LHCN-M2 (cell line): ENCODE measurements at regions not wholly inside any gene's neighbourhood (a gene's known extent, or its start where the extent isn't known, plus 50 kb on each side); places are given as distances from the start of the nearest gene placed in this dataset.

ENCODE experiments used
- DNase-seq: peaks from one replicate; pipeline ENCODE4 v3.0.0-alpha.2; 2012; ENCODE audit warnings: low read depth

DNA sequence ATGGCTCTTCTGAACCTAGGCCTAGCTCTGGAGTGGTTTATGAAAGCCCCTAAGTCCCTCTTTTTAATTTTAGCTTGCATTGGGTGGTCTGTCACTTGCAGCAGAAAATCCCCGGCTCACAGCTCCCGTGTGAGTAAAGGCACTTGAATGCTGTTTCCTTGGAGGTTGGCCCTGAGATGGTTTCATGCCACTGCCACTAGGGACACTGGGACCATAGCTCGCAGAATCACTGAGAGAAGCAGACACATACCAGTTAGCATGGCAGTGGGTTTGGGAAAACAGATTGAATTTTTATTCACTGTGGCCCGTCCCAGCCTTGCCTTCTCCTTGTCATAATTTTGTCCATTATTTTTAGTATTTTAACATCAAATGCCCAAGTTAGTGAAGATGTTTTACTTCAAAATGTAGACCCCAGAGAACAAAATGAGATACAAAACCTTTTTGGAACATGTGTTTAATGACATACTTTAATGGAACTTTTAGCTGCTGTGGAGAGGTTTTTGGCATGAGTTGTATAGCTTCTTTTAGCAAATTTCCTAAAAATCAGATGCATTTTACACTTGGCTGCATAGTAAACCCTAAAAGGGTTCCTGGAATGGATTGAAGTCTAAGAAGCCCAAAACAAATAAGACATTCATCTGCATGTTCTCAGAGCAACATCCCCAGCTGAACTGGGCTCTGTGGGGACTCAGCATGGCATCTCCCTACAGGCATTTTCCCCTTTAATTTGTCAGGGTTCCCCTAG is 259.7 kb upstream of the PITRM1 start:
- no peak for DNase-seq

DNA sequence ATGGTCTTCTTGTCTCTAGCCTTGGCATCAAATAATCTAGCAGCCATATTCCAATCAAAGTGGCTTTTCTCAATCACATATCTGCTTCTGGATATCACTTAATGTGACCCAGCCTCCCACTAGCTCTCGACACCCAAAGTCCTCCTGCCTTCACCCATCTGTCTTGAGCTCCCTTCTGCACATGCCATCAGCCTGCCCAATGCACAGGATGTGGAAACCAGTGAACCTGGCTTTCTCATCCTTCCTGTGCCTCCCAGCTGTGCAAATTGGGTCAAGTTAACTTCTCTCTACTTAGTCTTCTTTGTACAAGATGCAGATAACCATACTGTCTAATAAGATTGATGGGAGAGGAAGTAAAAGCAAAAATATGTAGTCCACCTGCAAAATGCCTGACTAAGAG is 257.9 kb upstream of the PITRM1 start:
- no peak for DNase-seq

DNA sequence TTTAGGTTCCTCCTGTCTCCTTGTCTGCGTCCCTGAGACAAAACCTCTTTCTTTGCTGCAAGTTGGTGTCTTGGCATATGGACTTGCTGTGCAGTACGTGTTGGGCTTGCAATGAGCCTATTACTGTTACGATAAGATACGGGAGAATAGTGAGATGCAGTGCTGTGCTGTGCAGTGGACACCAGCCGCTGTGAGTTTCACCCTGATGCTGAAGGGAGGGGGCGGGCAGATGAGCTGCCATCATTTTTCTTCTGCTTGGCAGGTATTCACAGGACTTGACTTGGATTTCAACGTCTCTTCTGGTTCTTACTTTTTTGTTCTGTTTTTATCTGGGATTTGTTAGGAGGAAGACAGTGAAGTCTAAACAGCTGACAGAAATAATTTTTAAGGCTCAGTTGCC is 257.1 kb upstream of the PITRM1 start:
- DNase-seq, result no peak

- DNase-seq, result no peak
Measured at GRCh38 chr10:3428826-3429225, 256.2 kb upstream of the PITRM1 start.

DNA sequence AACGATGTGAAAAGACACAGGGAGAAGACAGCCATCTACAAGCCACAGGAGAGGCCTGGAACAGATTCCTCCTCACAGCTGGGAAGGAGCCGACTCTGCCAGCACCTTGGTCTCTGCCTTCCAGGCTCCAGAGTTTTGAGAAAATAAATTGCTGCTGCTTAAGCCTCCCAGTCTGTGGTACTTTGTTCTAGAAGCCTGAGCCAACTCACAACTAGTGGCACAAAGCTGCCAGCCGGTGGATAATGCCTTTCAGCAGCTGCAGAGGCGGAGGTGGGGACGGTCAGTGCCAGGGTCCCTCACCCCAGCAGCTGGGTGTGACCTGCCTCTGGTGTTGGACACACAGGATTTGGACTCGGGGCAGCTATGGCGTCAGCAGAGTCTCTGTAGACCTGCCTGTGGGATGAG is 255.4 kb upstream of the PITRM1 start:
- peak; percentile 87 for DNase-seq

DNA sequence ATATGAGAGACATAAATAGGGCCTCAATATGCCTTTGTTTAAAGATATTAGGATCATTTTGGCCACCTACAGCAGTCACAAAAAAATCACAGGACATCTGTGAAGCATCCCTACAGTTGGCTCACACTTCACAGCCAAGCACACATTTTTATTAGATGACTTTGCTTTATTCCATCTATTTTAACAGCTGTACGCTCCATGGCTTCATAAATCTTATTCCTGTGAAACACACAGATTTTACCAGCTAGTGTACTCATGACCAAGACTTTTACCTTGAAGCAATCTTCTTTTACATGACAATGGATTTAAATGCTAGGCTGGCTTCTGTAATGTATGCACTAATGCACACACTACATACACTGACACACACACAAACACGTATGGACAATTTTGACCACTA is 254.8 kb upstream of the PITRM1 start:
- peak; percentile 86 for DNase-seq

GRCh38 chr10:3426190-3426845 is 253.7 kb upstream of the PITRM1 start:
- peak; percentile 91 for DNase-seq

DNA sequence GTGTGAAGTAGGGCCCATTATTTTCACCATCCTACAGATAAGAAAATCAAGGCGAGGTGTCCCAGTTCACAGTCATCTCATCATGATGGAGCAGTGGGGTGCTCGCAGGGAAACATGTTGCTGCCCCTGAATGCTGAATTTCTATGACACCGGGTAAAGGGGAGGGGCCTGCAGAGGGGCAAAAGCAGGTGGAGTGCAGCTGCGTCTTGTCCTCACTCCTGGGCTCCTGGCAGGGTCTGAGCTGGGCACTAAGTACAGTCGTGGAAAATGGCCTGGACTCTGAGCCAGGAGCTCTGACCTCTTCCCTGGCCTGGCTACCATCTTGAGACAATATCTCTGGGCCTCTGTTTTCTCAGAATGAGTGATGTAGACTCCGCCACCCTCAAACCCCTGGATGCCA is 253.1 kb upstream of the PITRM1 start:
- DNase-seq, result no peak

- no peak for DNase-seq
Measured at GRCh38 chr10:3425261-3425660, 252.7 kb upstream of the PITRM1 start.

GRCh38 chr10:3424111-3424851 is 251.7 kb upstream of the PITRM1 start:
- DNase-seq, result peak; percentile 84

DNA sequence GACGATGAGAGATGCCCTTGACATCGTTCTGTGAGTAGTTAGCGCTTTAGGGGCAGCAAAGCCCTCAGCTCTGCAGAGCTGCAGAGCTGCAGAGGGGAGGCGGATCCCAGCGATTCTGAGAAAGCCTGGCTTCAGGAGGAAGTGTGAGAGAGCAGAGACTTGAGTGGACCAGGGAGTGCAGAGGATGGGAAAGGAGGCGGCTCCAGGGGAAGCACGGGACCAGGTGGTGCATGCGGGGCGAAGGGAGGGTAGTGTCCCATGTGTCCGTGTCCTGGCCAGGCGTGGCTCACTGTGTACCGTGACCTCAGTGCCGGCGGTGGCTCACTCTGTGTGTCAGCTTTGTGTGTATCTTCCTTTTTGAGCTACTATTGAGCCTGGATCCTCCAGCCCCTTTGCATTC is 250.8 kb upstream of the PITRM1 start:
- no peak for DNase-seq

GRCh38 chr10:3422282-3422681 is 249.7 kb upstream of the PITRM1 start:
- DNase-seq, result no peak

DNA sequence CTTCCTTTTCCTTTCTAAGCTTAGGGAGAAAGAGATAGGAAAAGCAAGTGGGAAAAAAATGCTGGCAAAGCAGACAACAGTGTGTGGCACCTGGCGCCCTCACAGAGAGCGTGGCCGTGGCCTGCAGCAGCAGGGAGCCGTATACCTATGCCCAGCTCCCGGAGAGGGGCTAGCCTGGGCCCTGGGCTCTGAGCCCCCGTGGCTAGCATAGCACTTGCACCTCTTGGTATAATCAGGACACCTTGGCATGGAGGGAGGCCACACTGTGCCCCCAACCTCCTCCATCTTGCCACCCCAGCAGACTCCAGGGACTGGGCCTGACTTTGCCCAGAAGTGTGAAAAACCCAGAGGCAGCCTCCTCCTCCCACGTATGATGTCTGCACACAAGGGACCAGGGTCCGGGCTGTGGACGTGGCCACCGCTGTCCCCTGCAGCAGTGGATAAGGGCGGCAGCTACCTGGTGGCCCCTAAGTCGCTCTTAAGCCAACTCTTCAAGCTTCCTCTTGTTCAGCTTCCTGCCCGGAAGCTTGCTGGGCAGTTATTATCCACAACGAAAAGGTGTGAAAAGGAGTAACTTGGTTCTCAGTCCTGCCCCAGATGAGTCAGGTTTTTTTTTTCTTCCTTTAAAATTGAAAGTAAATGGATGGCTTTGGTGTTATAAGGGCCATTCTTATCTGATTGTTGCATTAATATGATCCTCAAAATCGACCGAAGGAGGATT is 249.1 kb upstream of the PITRM1 start:
- no peak for DNase-seq

DNA sequence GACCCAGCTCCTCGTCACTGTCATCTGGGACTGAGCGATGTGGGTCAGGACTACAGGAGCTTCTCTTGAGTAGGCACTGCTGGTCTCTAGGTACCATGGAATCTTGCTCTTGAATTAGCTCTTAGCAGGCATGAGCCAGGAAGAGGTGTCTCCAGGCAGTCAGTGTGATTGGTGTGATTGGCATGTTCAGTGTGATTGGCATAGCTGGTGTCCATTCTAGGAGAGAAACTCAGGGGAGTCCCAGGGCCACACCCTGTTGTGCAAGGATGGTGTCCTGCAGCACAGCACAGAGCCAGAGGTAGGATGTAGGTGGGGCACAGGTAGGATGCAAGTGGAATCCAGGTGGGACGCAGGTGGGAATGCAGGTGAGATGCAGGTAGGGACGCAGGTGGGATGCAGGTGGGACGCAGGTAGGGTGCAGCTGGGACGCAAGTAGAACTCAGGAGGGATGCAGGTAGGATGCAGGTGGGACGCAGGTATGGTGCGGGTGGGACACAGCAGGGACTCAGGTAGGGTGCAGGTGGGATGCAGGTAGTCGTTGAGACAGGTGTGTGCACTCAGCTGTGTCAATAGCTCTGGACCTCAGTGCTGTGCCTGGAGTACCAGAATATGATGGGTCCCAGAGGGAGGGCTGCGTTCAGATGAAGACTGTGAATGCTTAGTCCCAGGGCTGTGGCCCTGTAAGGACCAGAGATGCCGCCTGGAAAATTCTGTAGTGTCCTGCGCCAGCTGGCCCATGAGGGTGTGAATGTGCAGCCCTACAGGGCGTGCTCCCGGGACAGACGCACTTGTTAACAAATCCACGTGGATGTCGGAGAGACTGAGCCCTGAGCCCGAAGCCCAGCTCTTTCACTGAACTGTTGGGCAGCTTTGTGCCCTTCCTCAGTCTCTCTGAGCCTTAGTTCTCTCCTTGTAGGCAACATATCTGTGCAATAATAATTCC is 248.2 kb upstream of the PITRM1 start:
- no peak for DNase-seq

- no peak for DNase-seq
Measured at GRCh38 chr10:3419719-3420495, 247.3 kb upstream of the PITRM1 start.

- no peak for DNase-seq
Measured at GRCh38 chr10:3418926-3419325, 246.3 kb upstream of the PITRM1 start.

GRCh38 chr10:3418041-3418754 is 245.6 kb upstream of the PITRM1 start:
- no peak for DNase-seq

DNA sequence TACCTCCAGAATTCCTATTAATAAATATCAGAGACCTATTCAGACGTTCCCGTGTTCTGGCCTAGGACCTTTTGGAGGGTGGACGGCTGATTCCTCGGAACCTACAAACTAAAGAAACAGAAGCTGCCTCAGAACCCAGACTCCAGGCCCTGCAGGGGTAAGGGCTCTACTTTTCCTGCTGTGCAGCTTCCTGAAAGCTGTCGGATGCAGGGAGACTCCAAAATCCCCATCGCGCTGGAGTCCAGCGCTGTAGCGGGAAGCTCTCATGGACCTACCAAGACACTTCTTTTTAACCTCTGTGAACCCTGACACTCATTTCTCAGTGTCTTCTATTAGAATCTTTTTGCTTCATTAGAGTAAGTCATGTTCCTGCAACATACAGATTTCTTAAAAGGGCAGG is 244.5 kb upstream of the PITRM1 start:
- DNase-seq, result no peak

- no peak for DNase-seq
Measured at GRCh38 chr10:3415878-3416605, 243.5 kb upstream of the PITRM1 start.
